Smooth muscle cell (in vitro differentiated cells): ENCODE measurements at regions not wholly inside any gene's neighbourhood (a gene's known extent, or its start where the extent isn't known, plus 50 kb on each side); places are given as distances from the start of the nearest gene placed in this dataset.

ENCODE experiments used
- DNase-seq: peaks from one replicate; lab custom pipeline; 2025; ENCODE audit not compliant: unreplicated experiment; lab: John Stamatoyannopoulos, UW
- H2AFZ ChIP-seq: fragments of 200-600 bp; sonication (generic); 2 replicates; pipeline ENCODE4 v1.6.0; 2016; ENCODE audit warnings: antibody characterized with exemption, low read depth, mild to moderate bottlenecking
- H3F3A ChIP-seq: fragments of 200-600 bp; sonication (generic); 2 replicates; pipeline ENCODE4 v1.6.0; 2017; ENCODE audit warnings: antibody characterized with exemption, low read depth
- H3K27ac ChIP-seq: fragments of 200-600 bp; sonication (generic); 2 replicates; pipeline ENCODE4 v1.5.1; 2016; ENCODE audit warnings: low read depth, mild to moderate bottlenecking
- H3K27me3 ChIP-seq: fragments of 200-600 bp; sonication (generic); 2 replicates; pipeline ENCODE4 v1.6.1; 2016; ENCODE audit warnings: low read depth, mild to moderate bottlenecking
- H3K36me3 ChIP-seq: fragments of 200-600 bp; sonication (generic); 2 replicates; pipeline ENCODE4 v1.5.1; 2016; ENCODE audit warnings: low read depth
- H3K4me1 ChIP-seq: fragments of 200-600 bp; sonication (generic); 2 replicates; pipeline ENCODE4 v1.5.1; 2016; ENCODE audit warnings: low read depth
- H3K4me2 ChIP-seq: fragments of 200-600 bp; sonication (generic); 2 replicates; pipeline ENCODE4 v1.6.0; 2016; ENCODE audit warnings: mild to moderate bottlenecking
- H3K4me3 ChIP-seq: fragments of 200-600 bp; sonication (generic); 2 replicates; pipeline ENCODE4 v1.5.1; 2016; ENCODE audit warnings: mild to moderate bottlenecking
- H3K79me2 ChIP-seq: fragments of 200-600 bp; sonication (generic); 2 replicates; pipeline ENCODE4 v1.6.0; 2016; ENCODE audit warnings: low read depth, mild to moderate bottlenecking
- H3K9ac ChIP-seq: fragments of 200-600 bp; sonication (generic); 2 replicates; pipeline ENCODE4 v1.6.0; 2016; ENCODE audit warnings: low read depth
- H3K9me3 ChIP-seq: fragments of 200-600 bp; sonication (generic); replicated peaks from 2 replicates; pipeline ENCODE4 v1.5.1; 2016; ENCODE audit warnings: low read depth
- H4K20me1 ChIP-seq: fragments of 200-600 bp; sonication (generic); 2 replicates; pipeline ENCODE4 v1.6.0; 2016; ENCODE audit warnings: low read depth
- CTCF ChIP-seq: fragments of 200-600 bp; sonication (generic); IDR thresholded peaks from 2 replicates; pipeline ENCODE4 v1.5.1; 2017; ENCODE audit warnings: borderline replicate concordance, mild to moderate bottlenecking, antibody characterized with exemption; ENCODE audit not compliant: insufficient read depth, poor library complexity, severe bottlenecking
- WGBS: methylation state at CpG from one replicate; pipeline ENCODE4 v1.1.7; 2016; ENCODE audit warnings: low lambda C conversion rate; 5-methylcytosine and 5-hydroxymethylcytosine counted together

- no peaks in the 10 kb centered on the region for H3K4me1 ChIP-seq
- H3K27me3 ChIP-seq: no peaks in the 10 kb centered on the region
- H3K36me3 ChIP-seq: no peaks in the 10 kb centered on the region
- no peaks in the 10 kb centered on the region for H4K20me1 ChIP-seq
- H3K79me2 ChIP-seq: no peaks in the 10 kb centered on the region
- no peak overlapping the region for H2AFZ ChIP-seq
- 11% methylated on average over 1 of the region's 1 CpG for WGBS
- no peak overlapping the region for H3K4me3 ChIP-seq
- no peak for TF ChIP-seq CTCF
- no peak overlapping the region for H3K27ac ChIP-seq
- no peaks in the 10 kb centered on the region for H3F3A ChIP-seq
- no peak overlapping the region for H3K9ac ChIP-seq
- no peak for DNase-seq
- peaks cover 3% of the 10 kb centered on the region for H3K9me3 ChIP-seq
- no peak overlapping the region for H3K4me2 ChIP-seq
These were observed 72.2 kb upstream of the NUPR2 start for GRCh38 chr7:56188376-56188775.

GRCh38 chr7:56181010-56181409 lies 64.8 kb upstream of the NUPR2 start:
- no peaks in the 10 kb centered on the region for H3K36me3 ChIP-seq
- peaks cover 3% of the 10 kb centered on the region for H3K9me3 ChIP-seq
- no peak overlapping the region for H3K4me3 ChIP-seq
- H3K27me3 ChIP-seq: no peaks in the 10 kb centered on the region
- DNase-seq: no peak
- 62% methylated on average over 2 of the region's 2 CpGs for WGBS
- H3K27ac ChIP-seq: no peak overlapping the region
- no peaks in the 10 kb centered on the region for H3K79me2 ChIP-seq
- no peaks in the 10 kb centered on the region for H4K20me1 ChIP-seq
- H3K9ac ChIP-seq: no peak overlapping the region
- no peak overlapping the region for H3K4me2 ChIP-seq
- TF ChIP-seq CTCF: no peak
- no peaks in the 10 kb centered on the region for H3F3A ChIP-seq
- H2AFZ ChIP-seq: no peak overlapping the region
- no peaks in the 10 kb centered on the region for H3K4me1 ChIP-seq

GRCh38 chr7:56175771-56176170 lies 59.6 kb upstream of the NUPR2 start:
- Histone ChIP-seq H3K36me3 (no peaks in the 10 kb centered on the region), H3K9ac (no peak overlapping the region), H3K4me1 (no peaks in the 10 kb centered on the region), H3K4me2 (no peak overlapping the region), H3K27ac (no peak overlapping the region), H3K4me3 (no peak overlapping the region), H3F3A (no peaks in the 10 kb centered on the region), H3K79me2 (no peaks in the 10 kb centered on the region), H3K27me3 (no peaks in the 10 kb centered on the region), H2AFZ (no peak overlapping the region), H3K9me3 (no peaks in the 10 kb centered on the region), H4K20me1 (no peaks in the 10 kb centered on the region)
- 83% methylated on average over 13 of the region's 13 CpGs for WGBS
- no peak for DNase-seq
- no peak for TF ChIP-seq CTCF

GRCh38 chr7:56174875-56175760 lies 58.9 kb upstream of the NUPR2 start:
- Histone ChIP-seq H2AFZ (no peak overlapping the region), H3K36me3 (no peaks in the 10 kb centered on the region), H3K27me3 (no peaks in the 10 kb centered on the region), H3K9ac (no peak overlapping the region), H3F3A (no peaks in the 10 kb centered on the region), H3K4me3 (no peak overlapping the region), H3K4me1 (no peaks in the 10 kb centered on the region), H3K79me2 (no peaks in the 10 kb centered on the region), H4K20me1 (no peaks in the 10 kb centered on the region), H3K27ac (no peak overlapping the region), H3K9me3 (no peaks in the 10 kb centered on the region), H3K4me2 (no peak overlapping the region)
- WGBS: 97% methylated on average over 54 of the region's 81 CpGs
- no peak for TF ChIP-seq CTCF
- no peak for DNase-seq
